Vagina (tissue), 2 donors: ENCODE measurements at regions not wholly inside any gene's neighbourhood (a gene's known extent, or its start where the extent isn't known, plus 50 kb on each side); places are given as distances from the start of the nearest gene placed in this dataset.

ENCODE experiments used
- DNase-seq, 2 donors: peaks; one replicate each; pipeline ENCODE4 v3.0.0-alpha.2; 2017; ENCODE audit errors: extremely low spot score in 2 of 2
- H3K27ac ChIP-seq: fragments of 200-600 bp; sonication (generic); one replicate; pipeline ENCODE4 v1.5.1; 2019
- H3K27me3 ChIP-seq: fragments of 200-600 bp; sonication (generic); one replicate; pipeline ENCODE4 v1.5.1; 2019
- H3K36me3 ChIP-seq, 2 donors: fragments of 200-600 bp; sonication (generic); one replicate each; pipeline ENCODE4 v1.5.1; 2017 to 2019
- H3K4me1 ChIP-seq: fragments of 200-600 bp; sonication (generic); one replicate; pipeline ENCODE4 v1.5.1; 2019
- H3K4me3 ChIP-seq, 2 donors: fragments of 200-600 bp; sonication (generic); 1 replicate in 1 of 2; 2 replicates in 1 of 2; pipeline ENCODE4 v1.5.1; 2016 to 2019
- H3K9me3 ChIP-seq: fragments of 200-600 bp; sonication (generic); one replicate; pipeline ENCODE4 v1.5.1; 2019
- POLR2A ChIP-seq, 2 donors: fragments of 450-650 bp; IDR thresholded peaks; one replicate each; pipeline ENCODE4 v1.6.1; 2017; ENCODE audit warnings: antibody characterized with exemption in 2 of 2, mild to moderate bottlenecking in 2 of 2, moderate library complexity in 2 of 2
- POLR2AphosphoS5 ChIP-seq, 2 donors: sonication (generic); formaldehyde crosslinking; IDR thresholded peaks; one replicate each; pipeline ENCODE4 v1.9.0; 2017; ENCODE audit warnings: antibody characterized with exemption in 2 of 2, mild to moderate bottlenecking in 2 of 2, low read depth in 1 of 2; ENCODE audit not compliant: insufficient read depth in 1 of 2
- intact Hi-C: fragments of 100-400 bp; cut with DNase I; formaldehyde crosslinking; loops from one replicate; pipeline ENCODE4 v1.15.1; 2023
- TF ChIP-seq, protein P1 (sequence below), 3 experiments: fragments of 450-650 bp in 2 of 3; fragments of 200-600 bp in 1 of 3; sonication (generic) in 1 of 3; IDR thresholded peaks; one replicate each; pipeline ENCODE4 v1.5.1; 2017 to 2019; ENCODE audit warnings: antibody characterized with exemption in 3 of 3, mild to moderate bottlenecking in 2 of 3, moderate library complexity in 2 of 3

DNA sequence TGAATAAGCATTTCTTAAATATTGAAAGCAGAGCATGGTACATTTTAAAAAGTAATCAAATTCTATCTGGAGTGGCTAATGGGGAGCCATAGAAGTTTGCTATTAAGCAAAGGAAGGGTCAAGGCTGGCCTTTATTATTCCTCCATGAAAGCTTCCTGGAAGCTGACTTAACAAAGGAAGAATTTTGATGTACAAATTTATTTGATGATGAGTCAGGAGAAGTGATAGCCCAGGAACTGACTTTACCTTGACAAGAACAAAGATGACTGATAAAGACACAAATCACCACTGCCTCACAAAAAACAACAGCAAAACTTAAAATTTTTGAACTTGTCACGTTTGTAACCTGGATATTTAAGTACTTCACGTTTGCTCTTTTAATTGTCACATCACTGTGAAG lies 872.1 kb downstream of the PCDH7 start:
- Histone ChIP-seq H3K27ac (no peak overlapping the region), H3K36me3 (no peaks in the 10 kb centered on the region), H3K4me3 (no peak overlapping the region), H3K4me1 (no peaks in the 10 kb centered on the region), H3K9me3 (no peaks in the 10 kb centered on the region), H3K27me3 (no peaks in the 10 kb centered on the region)
- TF ChIP-seq, protein P1, sequence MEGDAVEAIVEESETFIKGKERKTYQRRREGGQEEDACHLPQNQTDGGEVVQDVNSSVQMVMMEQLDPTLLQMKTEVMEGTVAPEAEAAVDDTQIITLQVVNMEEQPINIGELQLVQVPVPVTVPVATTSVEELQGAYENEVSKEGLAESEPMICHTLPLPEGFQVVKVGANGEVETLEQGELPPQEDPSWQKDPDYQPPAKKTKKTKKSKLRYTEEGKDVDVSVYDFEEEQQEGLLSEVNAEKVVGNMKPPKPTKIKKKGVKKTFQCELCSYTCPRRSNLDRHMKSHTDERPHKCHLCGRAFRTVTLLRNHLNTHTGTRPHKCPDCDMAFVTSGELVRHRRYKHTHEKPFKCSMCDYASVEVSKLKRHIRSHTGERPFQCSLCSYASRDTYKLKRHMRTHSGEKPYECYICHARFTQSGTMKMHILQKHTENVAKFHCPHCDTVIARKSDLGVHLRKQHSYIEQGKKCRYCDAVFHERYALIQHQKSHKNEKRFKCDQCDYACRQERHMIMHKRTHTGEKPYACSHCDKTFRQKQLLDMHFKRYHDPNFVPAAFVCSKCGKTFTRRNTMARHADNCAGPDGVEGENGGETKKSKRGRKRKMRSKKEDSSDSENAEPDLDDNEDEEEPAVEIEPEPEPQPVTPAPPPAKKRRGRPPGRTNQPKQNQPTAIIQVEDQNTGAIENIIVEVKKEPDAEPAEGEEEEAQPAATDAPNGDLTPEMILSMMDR (IDR thresholded peaks at IDR 0.05), result no peak
- TF ChIP-seq POLR2A (IDR thresholded peaks at IDR 0.05), result no peak
- TF ChIP-seq POLR2AphosphoS5 (IDR thresholded peaks at IDR 0.05; ENCODE audit: insufficient read depth in 1 of 2, low read depth in 1 of 2), result no peak
- intact Hi-C loops, result no loop called here
- DNase-seq, result no peak

DNA sequence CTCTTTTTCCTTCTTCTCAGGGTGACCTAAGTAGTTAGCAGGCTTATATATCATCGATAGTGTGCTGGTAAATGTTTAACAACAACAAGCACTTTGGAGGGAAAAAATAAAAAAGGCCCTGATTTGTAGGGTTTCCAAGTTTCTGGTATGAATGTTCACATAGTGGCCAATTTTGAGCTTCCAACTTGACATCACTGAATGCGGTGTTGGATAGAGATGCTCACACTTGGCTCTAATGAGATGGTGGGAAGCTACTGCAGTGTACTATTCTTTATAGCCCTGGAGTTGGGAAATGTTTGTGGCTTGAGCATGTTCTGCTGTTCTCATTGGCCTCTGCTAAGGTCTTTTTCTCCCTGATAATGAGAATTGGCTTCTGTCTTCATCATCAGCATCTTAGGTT lies 875.3 kb downstream of the PCDH7 start:
- intact Hi-C loops, result no loop called here

DNA sequence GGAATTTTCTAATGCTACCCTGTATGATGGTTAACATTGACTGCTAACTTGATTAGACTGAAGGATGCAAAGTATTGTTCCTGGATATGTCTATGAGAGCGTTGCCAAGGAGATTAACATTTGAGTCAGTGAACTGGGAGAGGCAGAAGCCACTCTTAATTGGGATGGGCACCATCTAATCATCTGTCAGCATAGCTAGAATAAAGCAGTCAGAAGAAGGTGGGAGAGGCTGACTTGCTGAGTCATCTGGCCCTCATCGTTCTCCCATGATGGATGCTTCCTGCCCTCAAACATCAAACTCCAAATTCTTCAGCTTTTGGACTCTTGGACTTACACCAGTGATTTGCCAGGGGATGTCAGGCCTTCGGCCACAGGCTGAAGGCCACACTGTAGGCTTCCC lies 878.5 kb downstream of the PCDH7 start:
- TF ChIP-seq POLR2A (IDR thresholded peaks at IDR 0.05) (no peak), POLR2AphosphoS5 (IDR thresholded peaks at IDR 0.05; ENCODE audit: insufficient read depth in 1 of 2, low read depth in 1 of 2) (no peak)
- TF ChIP-seq, protein P1 (IDR thresholded peaks at IDR 0.05), result no peak
- H3K4me3 ChIP-seq, result no peak overlapping the region
- H3K36me3 ChIP-seq, result no peaks in the 10 kb centered on the region
- H3K27me3 ChIP-seq, result no peaks in the 10 kb centered on the region
- no peak overlapping the region for H3K27ac ChIP-seq
- H3K9me3 ChIP-seq, result no peaks in the 10 kb centered on the region
- DNase-seq, result no peak
- intact Hi-C loops, result no loop called here
- H3K4me1 ChIP-seq, result no peaks in the 10 kb centered on the region

More for the DNA sequence above, 875.3 kb downstream of the PCDH7 start:
- no peak overlapping the region for H3K27ac ChIP-seq
- TF ChIP-seq POLR2AphosphoS5 (IDR thresholded peaks at IDR 0.05; ENCODE audit: insufficient read depth in 1 of 2, low read depth in 1 of 2) (no peak), POLR2A (IDR thresholded peaks at IDR 0.05) (no peak)
- TF ChIP-seq, protein P1 (IDR thresholded peaks at IDR 0.05), result no peak
- H3K27me3 ChIP-seq, result no peaks in the 10 kb centered on the region
- H3K36me3 ChIP-seq, result no peaks in the 10 kb centered on the region
- H3K4me1 ChIP-seq, result no peaks in the 10 kb centered on the region
- H3K9me3 ChIP-seq, result no peaks in the 10 kb centered on the region
- DNase-seq, result no peak
- H3K4me3 ChIP-seq, result no peak overlapping the region

DNA sequence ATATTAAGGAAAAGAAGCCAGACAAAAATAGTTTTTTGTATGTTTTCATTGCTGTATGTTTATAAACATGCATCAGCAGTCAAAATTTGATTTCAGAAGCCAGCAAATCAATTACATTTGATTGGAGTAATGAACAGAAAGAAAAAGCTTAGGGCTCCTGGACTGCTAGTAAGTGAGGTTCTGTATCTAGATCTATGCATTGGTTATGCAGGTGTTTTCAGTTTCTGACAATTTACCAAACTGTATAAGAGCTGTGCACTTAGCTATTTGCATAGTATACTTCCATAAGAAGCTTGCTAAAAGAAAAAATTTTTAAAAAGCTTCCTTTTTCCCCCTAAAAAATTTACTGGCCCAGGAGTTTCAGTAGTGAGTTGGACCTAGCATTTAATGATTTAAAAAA lies 881.6 kb downstream of the PCDH7 start:
- Histone ChIP-seq H3K36me3 (no peaks in the 10 kb centered on the region), H3K9me3 (no peaks in the 10 kb centered on the region), H3K4me1 (no peaks in the 10 kb centered on the region), H3K4me3 (no peak overlapping the region), H3K27ac (no peak overlapping the region), H3K27me3 (no peaks in the 10 kb centered on the region)
- TF ChIP-seq POLR2AphosphoS5 (IDR thresholded peaks at IDR 0.05; ENCODE audit: insufficient read depth in 1 of 2, low read depth in 1 of 2), result no peak
- TF ChIP-seq POLR2A (IDR thresholded peaks at IDR 0.05), result no peak
- TF ChIP-seq, protein P1 (IDR thresholded peaks at IDR 0.05), result no peak
- intact Hi-C loops, result no loop called here
- no peak for DNase-seq

DNA sequence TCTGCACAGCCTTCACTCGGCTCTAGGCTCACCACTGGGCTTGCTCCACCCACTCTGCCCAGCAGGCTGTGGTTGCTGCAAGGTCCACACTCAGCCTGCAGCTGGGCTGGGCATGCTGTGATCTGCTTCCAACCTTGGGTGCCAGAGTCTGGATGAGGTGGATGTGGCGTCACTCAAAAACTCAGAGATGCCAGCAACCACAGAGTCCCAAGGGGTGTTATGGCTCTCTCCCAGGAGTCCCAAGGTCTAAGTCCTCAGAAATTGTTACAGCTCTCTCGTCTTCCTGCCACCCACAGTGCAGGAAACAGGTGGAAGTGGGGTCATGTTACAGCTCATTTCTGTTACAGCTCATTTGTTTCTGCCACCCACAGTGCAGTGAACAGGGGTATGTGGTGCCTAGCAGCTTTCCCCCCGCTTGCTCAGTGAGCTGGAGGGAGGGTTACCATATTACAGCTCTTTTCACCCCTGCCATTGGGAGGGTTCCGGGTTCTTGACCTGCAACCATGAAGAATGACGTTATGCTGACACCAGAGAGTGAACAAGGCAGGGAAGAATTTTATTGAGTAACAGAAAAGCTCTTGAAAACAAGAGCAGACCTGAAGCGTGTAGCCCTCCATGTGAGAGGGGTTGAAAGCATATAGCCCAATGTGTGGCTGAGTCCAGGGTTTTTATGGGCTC lies 893.9 kb downstream of the PCDH7 start:
- intact Hi-C loops, result no loop called here
- DNase-seq, result no peak
- TF ChIP-seq POLR2A (IDR thresholded peaks at IDR 0.05) (no peak), POLR2AphosphoS5 (IDR thresholded peaks at IDR 0.05; ENCODE audit: insufficient read depth in 1 of 2, low read depth in 1 of 2) (no peak)
- TF ChIP-seq, protein P1 (IDR thresholded peaks at IDR 0.05), result no peak
- no peak overlapping the region for H3K4me3 ChIP-seq
- H3K27ac ChIP-seq, result no peak overlapping the region
- H3K36me3 ChIP-seq, result no peaks in the 10 kb centered on the region
- no peaks in the 10 kb centered on the region for H3K4me1 ChIP-seq
- no peaks in the 10 kb centered on the region for H3K27me3 ChIP-seq
- H3K9me3 ChIP-seq, result no peaks in the 10 kb centered on the region
